22Rv1 (cell line): ENCODE measurements at regions not wholly inside any gene's neighbourhood (a gene's known extent, or its start where the extent isn't known, plus 50 kb on each side); places are given as distances from the start of the nearest gene placed in this dataset.

ENCODE experiments used
- ZFX ChIP-seq: fragments of 450-650 bp; IDR thresholded peaks from 2 replicates; pipeline ENCODE4 v1.6.1; 2017; ENCODE audit warnings: antibody characterized with exemption, borderline replicate concordance
- TF ChIP-seq, protein P1 (sequence below): fragments of 450-650 bp; IDR thresholded peaks from 2 replicates; pipeline ENCODE4 v1.5.1; 2017; ENCODE audit warnings: mild to moderate bottlenecking

DNA sequence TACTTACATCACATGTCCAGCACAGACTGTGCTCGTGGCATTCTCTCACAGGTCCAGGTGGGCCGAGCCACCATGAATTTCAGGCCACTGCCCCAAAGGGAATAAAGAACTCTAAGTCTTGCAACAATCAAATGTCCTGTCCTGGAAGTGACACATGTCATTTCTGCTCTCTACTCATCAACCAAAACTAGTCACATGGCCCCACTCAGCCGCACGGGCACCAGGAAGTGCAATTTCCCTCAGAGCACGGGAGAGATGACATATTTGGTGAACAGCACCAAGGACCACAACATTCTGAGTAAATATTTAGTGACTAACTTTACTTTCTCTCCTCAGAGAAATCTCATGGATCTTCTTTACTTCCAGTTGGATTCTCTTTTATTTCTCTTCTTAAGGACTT, 131.1 kb upstream of the TUT7 start:
- TF ChIP-seq, protein P1, sequence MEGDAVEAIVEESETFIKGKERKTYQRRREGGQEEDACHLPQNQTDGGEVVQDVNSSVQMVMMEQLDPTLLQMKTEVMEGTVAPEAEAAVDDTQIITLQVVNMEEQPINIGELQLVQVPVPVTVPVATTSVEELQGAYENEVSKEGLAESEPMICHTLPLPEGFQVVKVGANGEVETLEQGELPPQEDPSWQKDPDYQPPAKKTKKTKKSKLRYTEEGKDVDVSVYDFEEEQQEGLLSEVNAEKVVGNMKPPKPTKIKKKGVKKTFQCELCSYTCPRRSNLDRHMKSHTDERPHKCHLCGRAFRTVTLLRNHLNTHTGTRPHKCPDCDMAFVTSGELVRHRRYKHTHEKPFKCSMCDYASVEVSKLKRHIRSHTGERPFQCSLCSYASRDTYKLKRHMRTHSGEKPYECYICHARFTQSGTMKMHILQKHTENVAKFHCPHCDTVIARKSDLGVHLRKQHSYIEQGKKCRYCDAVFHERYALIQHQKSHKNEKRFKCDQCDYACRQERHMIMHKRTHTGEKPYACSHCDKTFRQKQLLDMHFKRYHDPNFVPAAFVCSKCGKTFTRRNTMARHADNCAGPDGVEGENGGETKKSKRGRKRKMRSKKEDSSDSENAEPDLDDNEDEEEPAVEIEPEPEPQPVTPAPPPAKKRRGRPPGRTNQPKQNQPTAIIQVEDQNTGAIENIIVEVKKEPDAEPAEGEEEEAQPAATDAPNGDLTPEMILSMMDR, result no peak
- no peak for TF ChIP-seq ZFX
